HG03159 (cell line): ENCODE measurements at regions not wholly inside any gene's neighbourhood (a gene's known extent, or its start where the extent isn't known, plus 50 kb on each side); places are given as distances from the start of the nearest gene placed in this dataset.

Experiments used
- ATAC-seq: cut with Tn5 transposase; IDR thresholded peaks from one replicate; pipeline ENCODE4 v1.9.1; 2021; ENCODE audit warnings: mild to moderate bottlenecking, moderate library complexity; ENCODE audit not compliant: unreplicated experiment

DNA sequence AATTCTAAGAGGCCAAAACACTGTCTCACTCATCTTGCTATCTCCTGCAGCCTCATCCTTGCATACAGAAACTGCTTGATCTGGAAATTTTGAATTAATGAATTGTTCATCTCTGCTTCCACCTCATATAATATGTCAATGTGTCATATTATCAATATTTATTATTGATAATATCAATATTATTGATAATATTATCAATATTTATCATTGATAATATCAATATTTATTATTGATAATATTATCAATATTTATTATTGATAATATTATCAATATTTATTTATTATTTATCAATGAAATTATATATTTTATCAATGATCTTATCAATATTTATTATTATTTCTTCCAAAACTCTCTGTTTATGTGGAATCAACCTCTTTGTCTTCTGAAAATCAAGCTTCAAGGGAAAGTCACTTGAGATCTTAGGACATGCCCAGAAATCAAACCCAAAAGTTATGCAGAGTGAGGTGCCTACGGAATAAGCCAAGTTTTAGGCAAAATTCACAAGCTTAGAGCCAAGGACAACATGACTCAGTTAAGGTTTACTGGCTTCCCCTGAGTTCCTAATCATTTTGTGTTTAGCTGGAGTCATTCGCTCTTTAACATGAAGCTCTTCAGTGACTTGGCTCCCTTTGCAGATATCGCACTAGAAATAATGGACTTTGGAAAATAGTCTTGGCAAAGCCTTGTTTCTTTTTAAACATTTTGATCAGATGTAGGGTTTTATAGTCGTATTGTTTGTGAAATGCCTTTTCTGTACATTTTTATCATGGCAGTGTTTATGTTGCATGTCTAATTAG is 297.1 kb upstream of the RARB start:
- ATAC-seq: no peak

DNA sequence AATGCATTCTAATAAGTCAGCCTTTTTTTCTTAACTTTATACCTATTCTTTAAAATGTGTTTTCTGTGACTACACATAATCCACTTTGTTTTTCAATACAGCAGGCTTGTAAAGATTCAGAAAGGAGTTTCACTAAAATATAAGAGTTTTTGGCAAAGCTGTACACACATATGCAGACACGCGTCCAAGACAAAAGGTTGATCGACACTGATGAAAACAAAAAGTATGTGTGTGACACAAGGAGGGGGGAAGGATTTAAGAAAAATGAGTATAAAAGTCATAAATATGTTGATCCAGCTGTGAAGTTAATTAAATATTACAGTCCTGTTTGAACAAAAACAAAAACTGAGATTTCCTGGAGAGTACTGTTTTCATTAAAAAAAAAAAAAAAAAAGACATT is 294.5 kb upstream of the RARB start:
- ATAC-seq: no peak

DNA sequence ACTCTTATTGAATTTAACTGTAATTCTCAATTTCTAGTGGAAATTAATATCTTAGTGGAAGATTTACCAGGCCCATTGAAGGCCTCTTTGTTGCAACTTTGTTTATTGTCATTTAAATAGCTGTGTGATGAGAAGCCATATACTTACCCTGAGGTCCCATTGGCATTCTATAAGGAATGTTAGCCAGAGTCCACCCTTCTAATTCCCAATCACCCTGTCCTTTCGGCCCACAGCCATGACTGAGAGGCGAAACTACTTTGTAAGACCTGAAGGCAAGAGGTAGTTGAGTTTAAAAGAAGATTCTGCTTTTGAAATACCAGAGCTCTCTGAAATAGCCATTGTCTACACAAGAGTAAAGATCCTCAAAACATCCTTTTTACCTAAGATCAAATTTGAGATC is 290.5 kb upstream of the RARB start:
- ATAC-seq: no peak

DNA sequence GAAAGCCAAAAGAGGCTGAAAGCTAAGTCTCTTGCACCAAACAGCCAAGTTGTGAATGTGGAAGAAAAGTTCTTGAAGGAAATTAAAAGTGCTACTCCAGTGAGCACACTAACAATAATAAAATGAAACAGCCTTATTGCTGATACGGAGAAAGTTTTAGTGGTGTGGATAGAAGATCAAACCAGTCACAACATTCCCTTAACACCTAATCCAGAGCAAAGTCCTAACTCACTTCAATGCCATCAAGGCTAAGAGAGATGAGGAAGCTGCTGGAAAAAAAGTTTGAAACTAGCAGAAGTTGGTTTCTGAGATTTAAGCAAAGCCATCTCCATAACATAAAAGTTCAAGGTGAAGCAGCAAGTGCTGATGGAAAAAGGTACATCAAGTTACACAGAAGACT is 288.8 kb upstream of the RARB start:
- no peak for ATAC-seq

DNA sequence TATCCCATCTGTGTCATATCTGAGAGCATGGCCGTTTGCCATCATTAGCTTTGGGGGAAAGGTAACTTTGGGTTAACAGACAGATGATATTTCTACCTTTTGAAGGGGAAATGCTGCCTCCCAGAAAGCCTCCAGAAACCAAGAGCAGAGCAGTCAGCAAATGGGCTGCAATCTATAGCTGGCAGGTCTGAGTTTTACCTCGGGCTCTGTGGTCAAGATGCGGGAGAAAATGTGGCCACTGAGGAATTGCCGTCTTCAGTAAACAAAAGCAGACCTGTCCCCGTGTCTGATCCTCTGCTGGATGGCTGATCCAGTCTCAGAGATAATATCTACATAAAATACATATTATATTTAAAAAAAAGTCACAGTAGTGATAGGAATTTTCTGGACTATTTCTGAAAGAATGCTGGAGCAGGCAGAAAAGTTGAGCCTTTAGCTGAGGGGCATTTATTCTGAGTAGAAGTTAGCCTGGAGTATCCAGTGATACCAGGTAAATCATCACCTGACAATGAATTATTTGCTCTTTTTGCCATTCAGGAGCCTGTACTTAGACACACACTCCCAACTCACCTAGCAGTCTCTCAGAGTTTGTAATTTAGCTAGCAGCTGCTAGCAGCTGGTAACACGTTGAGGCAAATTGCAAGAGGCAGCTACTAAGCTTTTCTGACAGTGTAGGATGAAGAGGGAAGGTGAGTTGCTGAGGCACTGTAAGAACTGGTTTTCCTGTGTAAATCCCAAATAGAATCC is 285.3 kb upstream of the RARB start:
- no peak for ATAC-seq

DNA sequence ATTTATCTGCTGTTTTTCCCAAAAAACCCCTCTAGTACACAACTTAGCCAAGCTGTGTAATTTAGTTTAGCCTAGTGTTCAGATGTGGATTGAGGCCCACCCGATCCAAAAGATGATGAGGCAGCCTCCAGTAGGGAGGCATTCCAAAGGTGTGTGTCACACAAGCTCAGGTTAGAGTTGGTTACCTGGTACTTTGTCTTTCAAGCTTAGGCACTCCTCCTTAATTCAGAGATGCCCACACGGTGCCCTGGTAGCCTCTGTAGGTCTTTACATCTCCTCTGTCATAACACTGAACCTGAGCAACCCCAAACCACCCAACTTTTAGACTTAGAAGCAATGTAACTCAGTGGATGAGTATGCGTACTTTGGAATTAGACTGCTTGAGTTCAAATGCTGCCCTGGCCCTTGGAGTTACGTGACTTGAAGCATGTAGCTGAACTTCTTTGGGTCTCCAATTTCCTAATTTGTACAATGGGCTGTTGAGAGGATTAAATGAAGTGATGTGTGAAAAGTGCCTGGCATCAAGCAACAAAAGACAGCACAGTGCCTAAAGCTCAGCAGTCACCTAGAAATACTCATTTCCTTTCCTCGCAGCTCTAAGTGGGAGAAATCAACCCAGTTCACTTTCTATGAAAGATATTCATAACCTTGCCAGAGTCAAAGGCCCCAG is 284.6 kb upstream of the RARB start:
- no peak for ATAC-seq

DNA sequence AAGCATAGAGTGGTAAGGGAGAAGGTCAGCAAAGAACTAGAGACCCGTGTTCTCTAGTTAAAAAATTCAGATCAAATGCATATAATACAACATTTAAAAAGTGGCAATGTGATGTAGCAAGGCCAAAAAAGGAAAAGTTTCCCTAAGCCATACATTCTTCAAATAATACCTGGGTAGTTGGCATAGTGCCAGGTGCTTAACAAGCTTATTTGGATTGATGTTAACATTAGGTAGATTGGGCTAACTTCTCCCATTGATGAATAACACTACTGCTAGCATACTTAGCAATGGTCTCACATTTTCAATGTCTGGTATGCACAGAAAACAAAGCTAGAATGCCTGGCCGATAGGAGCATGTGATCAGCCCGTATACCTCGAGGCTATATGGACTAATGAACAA is 283.6 kb upstream of the RARB start:
- no peak for ATAC-seq

DNA sequence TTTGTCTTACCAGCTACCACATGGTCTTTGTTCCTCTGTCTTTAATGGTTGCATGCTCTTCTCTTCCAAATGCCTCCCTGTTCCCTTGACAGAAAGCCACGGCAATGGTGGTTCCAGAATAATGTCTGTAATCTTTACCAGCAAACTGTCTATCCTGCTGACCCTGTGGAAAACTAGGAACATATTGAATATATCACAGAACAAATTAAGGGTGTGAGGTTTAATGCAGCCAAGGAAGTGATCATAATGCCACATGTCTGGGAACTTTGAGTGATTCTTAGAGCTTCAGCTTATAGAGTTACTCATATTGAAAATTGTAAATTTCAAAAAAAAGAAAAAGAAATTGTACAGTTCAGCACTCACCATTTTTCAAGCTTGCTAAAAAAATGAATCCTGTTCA is 282.9 kb upstream of the RARB start:
- no peak for ATAC-seq

DNA sequence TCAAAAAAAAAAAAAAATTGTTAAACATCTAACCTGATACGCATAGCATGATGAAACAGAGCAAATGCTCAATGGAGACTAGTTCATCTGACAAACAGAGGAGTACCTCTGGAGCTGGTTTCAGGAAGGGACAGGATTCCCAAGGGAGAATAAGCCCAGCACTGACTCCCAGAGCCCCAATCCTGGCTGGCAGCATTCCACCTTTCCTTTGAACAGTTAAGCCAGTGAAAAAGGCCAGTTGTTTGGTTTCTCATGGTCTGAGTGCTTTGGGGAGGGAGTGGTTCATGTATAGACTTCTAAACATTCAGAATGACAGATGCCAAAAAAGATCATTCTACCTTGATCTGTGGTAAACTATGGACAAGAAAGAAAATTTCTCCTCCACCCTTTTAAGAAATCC is 277.9 kb upstream of the RARB start:
- no peak for ATAC-seq

DNA sequence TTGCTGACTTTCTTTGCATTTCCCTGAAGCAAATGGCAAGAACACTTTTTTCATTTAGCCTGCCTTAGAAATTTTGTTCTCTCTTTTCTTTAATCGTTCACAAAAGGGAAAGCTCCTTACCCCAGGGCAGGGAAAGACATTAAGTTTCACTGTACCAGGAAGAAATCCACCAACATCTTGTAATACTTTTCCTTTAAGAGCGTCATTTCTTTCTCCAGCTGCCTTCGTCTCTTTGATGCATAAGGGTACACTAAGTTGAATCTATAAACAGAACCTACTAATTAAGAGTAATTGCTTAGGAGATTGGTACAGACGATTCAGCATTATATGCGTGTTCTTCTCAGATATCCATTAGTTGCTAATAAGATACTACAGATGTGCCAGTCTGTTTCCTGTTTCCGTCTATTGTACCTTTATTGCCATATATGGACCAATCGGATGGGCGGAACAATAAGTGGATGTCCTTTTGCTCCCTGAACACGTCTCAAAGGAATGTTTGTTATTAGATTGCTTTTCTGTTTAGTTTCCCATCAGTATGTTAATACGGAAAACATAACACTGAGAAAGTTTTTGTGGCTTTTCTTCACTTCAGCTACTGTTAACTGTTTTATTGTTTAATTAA is 276.7 kb upstream of the RARB start:
- ATAC-seq: no peak

DNA sequence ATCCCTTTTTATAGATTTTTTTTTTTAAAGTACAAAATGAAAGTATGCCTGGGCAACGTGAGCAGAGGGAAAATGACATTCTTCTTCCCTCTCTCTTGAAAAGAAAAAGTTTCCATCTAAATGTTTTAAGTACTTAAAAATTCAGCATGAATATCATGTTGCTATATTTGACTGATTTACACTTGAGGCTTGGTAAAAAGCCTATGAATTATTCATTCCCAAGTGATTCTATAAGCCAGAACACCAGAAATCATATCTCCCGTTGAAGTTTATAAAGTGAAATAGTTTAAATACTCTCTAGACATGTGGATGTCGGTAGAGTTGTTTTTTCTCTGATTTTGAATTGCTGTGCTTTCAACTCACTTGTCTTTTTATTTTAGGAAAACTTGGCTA is 276.2 kb upstream of the RARB start:
- no peak for ATAC-seq

DNA sequence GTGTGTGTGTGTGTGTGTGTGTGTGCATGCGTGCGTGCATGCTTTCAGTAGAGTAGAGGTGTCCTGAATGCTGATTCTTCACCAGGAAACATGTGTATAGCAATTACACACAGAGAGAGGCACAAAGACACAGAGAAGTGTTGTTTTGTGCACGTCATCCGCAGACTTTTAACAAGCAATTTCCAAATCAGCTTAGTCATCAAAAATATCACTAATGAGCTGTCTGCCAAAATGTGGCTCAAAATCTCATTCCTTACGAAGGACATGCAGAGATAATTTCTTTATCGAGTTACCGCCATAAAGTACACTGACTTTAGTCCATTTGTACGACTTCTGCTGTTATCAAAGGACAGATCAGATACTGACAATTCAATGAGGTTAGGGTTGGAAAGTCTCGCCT is 274.9 kb upstream of the RARB start:
- ATAC-seq: no peak

DNA sequence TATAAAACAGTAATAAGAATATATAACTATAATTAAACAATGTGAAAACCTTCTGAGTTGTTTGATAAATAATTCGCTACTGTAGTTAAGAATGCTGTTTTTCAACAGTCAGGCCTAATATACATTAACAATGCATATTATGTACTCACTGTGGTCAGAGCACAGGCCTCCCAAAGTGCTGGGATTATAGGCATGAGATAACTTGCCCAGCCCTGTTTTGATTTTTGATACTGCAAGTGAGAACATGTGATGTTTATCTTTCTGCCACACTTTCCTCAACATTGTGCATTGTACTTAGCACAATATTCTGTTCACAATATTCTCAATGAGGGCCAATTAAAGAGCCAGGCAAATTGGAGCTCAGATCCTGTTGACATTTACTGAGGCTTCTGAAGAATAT is 274.5 kb upstream of the RARB start:
- ATAC-seq: no peak

DNA sequence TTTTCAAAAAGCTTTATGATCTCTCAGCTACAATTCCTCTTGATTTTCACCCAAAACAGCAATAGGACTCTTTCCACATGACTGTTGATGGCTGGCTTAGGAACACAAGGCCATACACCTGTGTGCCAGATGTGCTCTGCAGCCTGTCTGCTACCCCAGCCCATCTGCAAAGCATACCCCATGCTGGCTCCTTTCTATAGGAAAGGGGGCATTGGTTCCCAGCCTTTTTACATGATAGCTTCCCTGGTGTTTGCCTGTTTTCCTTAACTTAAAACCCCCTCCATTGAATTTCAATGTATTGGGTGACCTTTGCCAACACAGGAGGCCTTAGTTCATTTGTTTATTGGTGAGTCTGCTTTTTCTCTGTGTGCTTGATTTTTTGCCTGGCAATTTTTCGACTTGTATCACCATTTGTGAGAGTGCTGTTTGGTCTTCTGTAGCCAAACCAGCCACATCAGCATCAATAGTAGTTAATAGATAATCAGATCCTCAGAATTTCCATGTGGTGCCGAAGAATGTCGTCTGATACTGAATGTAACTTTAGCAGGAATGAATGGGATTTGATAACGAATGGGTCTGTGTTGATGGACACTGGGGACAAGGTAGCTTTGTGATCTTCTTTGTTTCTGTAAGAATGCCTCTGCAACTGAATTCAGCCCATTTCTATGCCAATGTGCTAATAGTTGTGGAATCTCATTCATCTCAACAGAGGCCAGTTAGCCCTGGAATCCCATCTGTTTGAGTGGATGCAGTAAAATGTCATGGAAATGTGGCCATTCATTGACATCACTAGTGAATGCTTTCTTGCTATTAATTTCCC is 272.2 kb upstream of the RARB start:
- no peak for ATAC-seq

DNA sequence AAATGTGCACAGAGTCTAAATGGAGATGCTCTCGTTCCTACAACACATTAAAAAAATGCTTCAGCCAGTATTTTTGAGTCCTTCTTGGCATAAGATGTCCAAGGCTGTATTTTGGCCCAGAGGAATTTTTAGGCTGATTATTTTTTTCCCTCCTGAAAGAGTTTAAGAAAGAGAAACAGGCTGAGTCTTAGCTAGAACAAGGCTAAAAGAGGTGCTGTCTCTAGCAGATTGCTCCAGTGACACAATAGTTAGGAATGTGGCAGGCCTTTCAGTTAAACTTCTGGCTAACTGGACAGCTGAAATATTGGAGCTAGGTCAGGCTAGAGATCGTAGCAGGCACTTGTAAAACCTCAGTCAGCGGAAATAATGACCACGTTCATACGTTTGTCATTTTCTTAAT is 271.4 kb upstream of the RARB start:
- ATAC-seq: no peak

DNA sequence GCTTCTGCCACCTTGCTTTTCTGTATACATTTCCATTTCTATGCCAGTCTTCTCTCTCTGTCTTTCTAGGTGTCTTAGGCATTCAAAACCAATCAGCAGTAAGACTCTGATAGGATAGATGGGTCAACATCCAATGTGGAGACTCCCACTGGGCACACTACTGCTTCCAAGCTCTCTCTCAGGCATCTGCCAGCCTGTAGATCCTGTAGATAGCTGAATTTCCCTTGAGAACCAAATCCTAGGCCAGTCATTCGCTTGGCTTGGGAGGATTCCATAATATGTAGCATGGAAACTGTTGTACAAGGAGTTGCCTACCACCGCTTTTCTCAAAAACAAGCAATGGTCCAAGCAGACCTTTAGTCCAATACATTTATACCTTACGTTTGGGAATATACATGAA is 262.8 kb upstream of the RARB start:
- no peak for ATAC-seq

DNA sequence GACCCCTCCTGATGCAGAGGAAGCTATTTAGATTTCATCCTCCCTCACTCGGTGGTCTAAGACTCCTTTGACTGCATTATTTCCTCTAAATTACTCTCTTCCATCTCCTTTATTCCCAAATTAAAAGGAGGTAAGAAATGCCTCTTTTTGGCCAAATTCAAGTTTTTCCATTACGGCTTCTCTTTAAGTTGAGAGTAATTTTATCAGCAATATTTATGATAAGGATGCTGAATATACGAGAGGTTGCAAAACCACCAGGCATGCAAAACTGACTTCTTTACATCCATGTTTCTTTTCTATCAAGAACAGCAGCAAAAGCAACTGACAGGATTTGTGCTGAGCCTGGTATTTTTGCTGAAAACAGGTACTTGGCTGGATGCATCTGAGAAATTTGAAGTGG is 262.0 kb upstream of the RARB start:
- ATAC-seq: no peak

DNA sequence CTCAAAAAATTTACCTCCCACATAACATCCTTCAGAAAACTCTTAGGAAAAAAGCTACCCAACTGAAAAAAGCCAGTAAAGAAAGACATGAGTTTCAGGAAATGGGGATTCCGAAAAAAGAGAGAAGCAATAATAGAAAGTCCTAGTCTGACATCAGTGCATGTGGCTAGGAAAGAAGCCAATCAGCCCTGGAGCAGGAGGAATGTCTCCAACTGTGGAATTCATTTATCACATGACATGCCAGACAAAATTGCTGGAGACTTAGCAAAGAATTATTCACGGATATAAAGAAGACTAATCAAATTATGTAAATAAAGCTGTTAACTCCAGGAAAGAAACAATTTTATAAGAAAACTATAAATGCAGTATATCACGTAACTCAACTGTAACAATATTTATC is 258.9 kb upstream of the RARB start:
- ATAC-seq: no peak

DNA sequence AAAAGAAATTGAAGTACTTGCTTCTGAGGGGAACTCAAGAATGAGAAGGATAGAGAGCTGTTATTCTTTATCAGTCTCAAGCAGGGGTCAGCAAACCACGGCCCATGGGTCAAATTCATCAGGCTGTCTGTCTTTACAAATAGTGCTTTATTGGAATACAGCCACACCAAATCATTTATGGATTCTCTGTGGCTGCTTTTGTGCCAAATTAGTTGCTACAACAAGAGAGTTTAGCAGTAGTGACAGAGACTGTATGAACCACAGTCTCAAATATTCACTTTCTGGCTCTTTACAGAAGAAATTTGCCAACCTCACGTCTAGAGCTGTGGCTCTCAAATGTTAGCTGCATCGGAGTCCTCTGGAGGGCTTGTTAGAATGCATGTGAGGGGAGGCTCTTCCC is 258.0 kb upstream of the RARB start:
- ATAC-seq: no peak

DNA sequence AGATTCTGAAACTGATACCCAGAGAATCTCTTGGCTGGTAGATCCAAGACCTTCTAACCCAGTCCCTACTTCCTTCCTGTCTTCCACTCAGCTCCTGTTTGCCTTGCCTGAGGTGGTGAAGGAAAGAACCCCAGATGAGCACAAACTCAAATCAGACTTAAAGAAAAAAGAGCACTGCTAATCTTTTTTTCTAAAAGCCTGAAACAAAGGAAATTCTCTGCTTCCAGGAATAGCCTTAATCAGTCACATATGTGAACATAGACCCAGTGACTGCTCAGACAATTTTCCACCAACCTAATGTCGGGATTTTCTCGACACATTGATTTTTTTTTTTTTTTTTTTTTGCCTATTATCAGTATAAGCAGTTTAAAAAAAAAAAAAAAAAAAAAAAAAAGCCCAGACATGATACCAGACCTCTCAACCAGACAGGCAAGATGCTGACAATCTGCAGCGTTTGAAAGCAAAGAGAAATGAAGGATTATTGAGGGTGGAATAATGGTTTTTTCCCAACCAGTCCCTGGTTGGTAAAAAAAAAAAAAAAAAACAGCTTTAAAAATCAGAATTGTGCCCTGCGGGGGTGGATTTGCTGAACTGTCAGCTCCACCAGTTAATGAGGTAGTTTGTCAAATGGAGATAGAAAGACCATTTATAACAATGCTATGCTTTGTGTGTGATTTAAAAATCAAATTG is 256.8 kb upstream of the RARB start:
- ATAC-seq: no peak
